ENCODE measurements at regions not wholly inside any gene's neighbourhood (a gene's known extent, or its start where the extent isn't known, plus 50 kb on each side); places are given as distances from the start of the nearest gene placed in this dataset.

GRCh38 chr6:90708206-90708737 lies 121.4 kb upstream of the MAP3K7 start:
- TF ChIP-seq CTCF (IDR thresholded peaks at IDR 0.05; ENCODE audit: low read depth, low read length) = no peak
- TF ChIP-seq MYC (IDR thresholded peaks at IDR 0.05; ENCODE audit: low read depth, low read length) = no peak
